ENCODE measurements at regions not wholly inside any gene's neighbourhood (a gene's known extent, or its start where the extent isn't known, plus 50 kb on each side); places are given as distances from the start of the nearest gene placed in this dataset.

DNA sequence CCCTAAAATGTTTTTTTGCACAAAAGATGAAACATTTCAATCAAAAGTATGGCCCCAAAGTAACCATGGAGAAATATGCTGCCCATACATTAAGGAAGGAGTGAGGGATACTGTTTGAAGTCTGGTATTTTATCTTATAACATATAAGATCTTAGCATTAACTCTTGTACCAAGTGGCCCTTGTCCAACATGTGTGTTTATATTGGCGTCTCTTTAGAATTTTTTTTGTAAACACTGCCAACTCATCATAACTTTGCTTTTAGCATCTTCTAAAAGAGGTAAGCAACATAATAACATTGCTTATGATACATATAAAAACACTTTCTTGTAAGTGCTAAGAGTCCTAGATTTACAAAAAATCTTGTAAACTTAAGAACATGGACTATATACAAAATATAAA, 419.7 kb downstream of the ADAMTS20 start:
- dilution Hi-C loops (cut with MboI; ENCODE audit: extremely low pct_ligation_motif_present, low sequenced_read_pairs), result no loop called here
- Histone ChIP-seq H3K9me3 (ENCODE audit: control insufficient read depth, low read depth, low read length) (no peaks in the 10 kb centered on the region), H3K9ac (ENCODE audit: control insufficient read depth, extremely low read depth, insufficient read depth, low read length) (no peak overlapping the region), H3K4me3 (ENCODE audit: control insufficient read depth in 2 of 3, extremely low read depth in 1 of 3, insufficient read depth in 2 of 3, low read depth in 1 of 3, low read length in 3 of 3) (no peak overlapping the region), H3K9me1 (ENCODE audit: control insufficient read depth, extremely low read depth, insufficient read depth, low read length) (no peaks in the 10 kb centered on the region), H4K20me1 (ENCODE audit: control insufficient read depth, extremely low read depth, insufficient read depth, low read length) (no peaks in the 10 kb centered on the region), H3K4me1 (ENCODE audit: control insufficient read depth, extremely low read depth, insufficient read depth, low read length) (no peaks in the 10 kb centered on the region), H3K4me2 (ENCODE audit: control insufficient read depth, extremely low read depth, insufficient read depth, low read depth, low read length) (no peak overlapping the region), H3K27me3 (ENCODE audit: control insufficient read depth, extremely low read depth, insufficient read depth, low read length) (no peaks in the 10 kb centered on the region), H3K79me2 (ENCODE audit: control insufficient read depth, insufficient read depth, low read length) (no peaks in the 10 kb centered on the region), H3K36me3 (ENCODE audit: control insufficient read depth in 2 of 2, extremely low read depth in 1 of 2, insufficient read depth in 2 of 2, low read length in 2 of 2) (no peaks in the 10 kb centered on the region), H2AFZ (ENCODE audit: control insufficient read depth, low read length) (no peak overlapping the region), H3K27ac (ENCODE audit: control insufficient read depth, insufficient read depth, low read length) (no peak overlapping the region)
- FAIRE-seq (no peak), DNase-seq (ENCODE audit: low read depth, low spot score) (no peak)
- TF ChIP-seq EZH2 (IDR thresholded peaks at IDR 0.05; ENCODE audit: low read length), result no peak
- TF ChIP-seq, protein P1, sequence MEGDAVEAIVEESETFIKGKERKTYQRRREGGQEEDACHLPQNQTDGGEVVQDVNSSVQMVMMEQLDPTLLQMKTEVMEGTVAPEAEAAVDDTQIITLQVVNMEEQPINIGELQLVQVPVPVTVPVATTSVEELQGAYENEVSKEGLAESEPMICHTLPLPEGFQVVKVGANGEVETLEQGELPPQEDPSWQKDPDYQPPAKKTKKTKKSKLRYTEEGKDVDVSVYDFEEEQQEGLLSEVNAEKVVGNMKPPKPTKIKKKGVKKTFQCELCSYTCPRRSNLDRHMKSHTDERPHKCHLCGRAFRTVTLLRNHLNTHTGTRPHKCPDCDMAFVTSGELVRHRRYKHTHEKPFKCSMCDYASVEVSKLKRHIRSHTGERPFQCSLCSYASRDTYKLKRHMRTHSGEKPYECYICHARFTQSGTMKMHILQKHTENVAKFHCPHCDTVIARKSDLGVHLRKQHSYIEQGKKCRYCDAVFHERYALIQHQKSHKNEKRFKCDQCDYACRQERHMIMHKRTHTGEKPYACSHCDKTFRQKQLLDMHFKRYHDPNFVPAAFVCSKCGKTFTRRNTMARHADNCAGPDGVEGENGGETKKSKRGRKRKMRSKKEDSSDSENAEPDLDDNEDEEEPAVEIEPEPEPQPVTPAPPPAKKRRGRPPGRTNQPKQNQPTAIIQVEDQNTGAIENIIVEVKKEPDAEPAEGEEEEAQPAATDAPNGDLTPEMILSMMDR (optimal IDR thresholded peaks at IDR 0.05 in 1 of 3, IDR thresholded peaks at IDR 0.05 in 1 of 3, conservative IDR thresholded peaks at IDR 0.05 in 1 of 3; ENCODE audit: extremely low read depth in 1 of 3, insufficient read depth in 2 of 3, low read length in 3 of 3), result no peak

DNA sequence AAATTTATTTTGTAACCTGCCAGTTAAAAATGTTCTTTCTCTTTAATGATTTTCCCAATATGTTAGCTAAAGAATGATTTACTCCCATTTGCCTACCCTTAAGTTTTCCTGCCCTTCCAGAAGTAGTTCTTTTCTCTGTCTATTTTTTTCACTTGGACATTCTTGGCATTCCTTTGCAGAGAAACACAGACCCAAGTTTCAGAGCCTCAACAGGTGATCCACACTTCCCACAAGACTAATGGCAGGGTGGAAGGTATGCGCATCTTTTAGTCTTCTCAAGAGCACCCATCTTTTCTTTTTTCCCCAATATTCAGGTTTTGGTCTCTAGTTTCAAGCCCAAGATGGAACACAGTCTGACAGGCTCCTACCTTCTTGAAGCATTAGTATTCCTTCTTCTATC, 420.7 kb downstream of the ADAMTS20 start:
- Histone ChIP-seq H3K4me2 (ENCODE audit: control insufficient read depth, extremely low read depth, insufficient read depth, low read depth, low read length) (no peak overlapping the region), H3K27me3 (ENCODE audit: control insufficient read depth, extremely low read depth, insufficient read depth, low read length) (no peaks in the 10 kb centered on the region), H4K20me1 (ENCODE audit: control insufficient read depth, extremely low read depth, insufficient read depth, low read length) (no peaks in the 10 kb centered on the region), H3K27ac (ENCODE audit: control insufficient read depth, insufficient read depth, low read length) (no peak overlapping the region), H3K4me1 (ENCODE audit: control insufficient read depth, extremely low read depth, insufficient read depth, low read length) (no peaks in the 10 kb centered on the region), H3K9me1 (ENCODE audit: control insufficient read depth, extremely low read depth, insufficient read depth, low read length) (no peaks in the 10 kb centered on the region), H3K9ac (ENCODE audit: control insufficient read depth, extremely low read depth, insufficient read depth, low read length) (no peak overlapping the region), H3K9me3 (ENCODE audit: control insufficient read depth, low read depth, low read length) (no peaks in the 10 kb centered on the region), H2AFZ (ENCODE audit: control insufficient read depth, low read length) (no peak overlapping the region), H3K4me3 (ENCODE audit: control insufficient read depth in 2 of 3, extremely low read depth in 1 of 3, insufficient read depth in 2 of 3, low read depth in 1 of 3, low read length in 3 of 3) (no peak overlapping the region), H3K36me3 (ENCODE audit: control insufficient read depth in 2 of 2, extremely low read depth in 1 of 2, insufficient read depth in 2 of 2, low read length in 2 of 2) (no peaks in the 10 kb centered on the region), H3K79me2 (ENCODE audit: control insufficient read depth, insufficient read depth, low read length) (no peaks in the 10 kb centered on the region)
- DNase-seq (ENCODE audit: low read depth, low spot score), result no peak
- dilution Hi-C loops (cut with MboI; ENCODE audit: extremely low pct_ligation_motif_present, low sequenced_read_pairs), result no loop called here
- TF ChIP-seq, protein P1 (optimal IDR thresholded peaks at IDR 0.05 in 1 of 3, IDR thresholded peaks at IDR 0.05 in 1 of 3, conservative IDR thresholded peaks at IDR 0.05 in 1 of 3; ENCODE audit: extremely low read depth in 1 of 3, insufficient read depth in 2 of 3, low read length in 3 of 3), result no peak
- no peak for TF ChIP-seq EZH2 (IDR thresholded peaks at IDR 0.05; ENCODE audit: low read length)
- no peak for FAIRE-seq

Data from keratinocyte (primary cell).